Uterus (tissue), 2 donors: ENCODE measurements at regions not wholly inside any gene's neighbourhood (a gene's known extent, or its start where the extent isn't known, plus 50 kb on each side); places are given as distances from the start of the nearest gene placed in this dataset.

Experiments used
- POLR2A ChIP-seq, 2 donors: fragments of 450-650 bp; IDR thresholded peaks; one replicate each; pipeline ENCODE4 v1.6.1; 2016; ENCODE audit warnings: antibody characterized with exemption in 2 of 2, mild to moderate bottlenecking in 1 of 2, moderate library complexity in 1 of 2
- TF ChIP-seq, protein P1 (sequence below), 4 experiments: fragments of 200-600 bp in 2 of 4; fragments of 450-650 bp in 2 of 4; sonication (generic) in 2 of 4; IDR thresholded peaks; one replicate each; pipeline ENCODE4 v1.5.1; 2016 to 2019; ENCODE audit warnings: antibody characterized with exemption in 4 of 4, mild to moderate bottlenecking in 2 of 4, moderate library complexity in 1 of 4

DNA sequence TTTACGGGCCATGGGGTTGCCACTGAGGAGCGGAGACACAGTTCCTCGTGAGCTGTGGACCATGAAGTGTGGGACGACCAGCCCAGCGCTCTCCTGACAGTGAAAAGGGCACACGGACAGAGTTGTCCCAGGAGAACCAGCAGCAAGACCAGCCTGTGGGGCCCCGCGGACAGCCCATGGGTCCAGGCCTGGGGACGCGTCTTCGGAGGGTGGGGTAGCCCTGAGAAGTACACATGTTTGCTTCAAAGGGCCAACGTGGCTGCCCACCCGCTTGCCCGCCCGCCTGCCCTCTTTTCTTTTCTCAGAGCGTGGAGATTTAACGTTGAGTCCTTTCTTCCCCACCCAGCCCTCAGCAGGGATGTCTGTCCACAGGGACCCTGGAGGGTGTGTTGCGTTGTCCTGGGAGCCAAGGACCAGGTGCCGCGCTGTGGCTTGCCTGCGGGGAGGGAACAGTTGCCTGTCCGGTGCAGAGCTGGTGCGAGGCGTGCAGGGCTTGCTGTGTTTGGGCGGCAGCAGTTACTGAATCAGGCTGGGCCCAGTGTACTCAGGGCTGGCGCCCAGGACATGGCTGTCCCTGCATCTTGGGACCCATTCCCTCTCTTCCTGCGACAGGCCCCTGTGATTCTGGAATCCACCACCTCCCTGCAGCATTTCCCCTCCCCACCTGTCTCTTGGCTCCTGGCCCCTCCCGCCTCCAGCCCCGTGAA lies 120.1 kb upstream of the HDAC4 start:
- TF ChIP-seq, protein P1, sequence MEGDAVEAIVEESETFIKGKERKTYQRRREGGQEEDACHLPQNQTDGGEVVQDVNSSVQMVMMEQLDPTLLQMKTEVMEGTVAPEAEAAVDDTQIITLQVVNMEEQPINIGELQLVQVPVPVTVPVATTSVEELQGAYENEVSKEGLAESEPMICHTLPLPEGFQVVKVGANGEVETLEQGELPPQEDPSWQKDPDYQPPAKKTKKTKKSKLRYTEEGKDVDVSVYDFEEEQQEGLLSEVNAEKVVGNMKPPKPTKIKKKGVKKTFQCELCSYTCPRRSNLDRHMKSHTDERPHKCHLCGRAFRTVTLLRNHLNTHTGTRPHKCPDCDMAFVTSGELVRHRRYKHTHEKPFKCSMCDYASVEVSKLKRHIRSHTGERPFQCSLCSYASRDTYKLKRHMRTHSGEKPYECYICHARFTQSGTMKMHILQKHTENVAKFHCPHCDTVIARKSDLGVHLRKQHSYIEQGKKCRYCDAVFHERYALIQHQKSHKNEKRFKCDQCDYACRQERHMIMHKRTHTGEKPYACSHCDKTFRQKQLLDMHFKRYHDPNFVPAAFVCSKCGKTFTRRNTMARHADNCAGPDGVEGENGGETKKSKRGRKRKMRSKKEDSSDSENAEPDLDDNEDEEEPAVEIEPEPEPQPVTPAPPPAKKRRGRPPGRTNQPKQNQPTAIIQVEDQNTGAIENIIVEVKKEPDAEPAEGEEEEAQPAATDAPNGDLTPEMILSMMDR (IDR thresholded peaks at IDR 0.05): no peak
- TF ChIP-seq POLR2A (IDR thresholded peaks at IDR 0.05): no peak
